Cerebellar cortex (tissue), 1 donor: ENCODE measurements at regions not wholly inside any gene's neighbourhood (a gene's known extent, or its start where the extent isn't known, plus 50 kb on each side); places are given as distances from the start of the nearest gene placed in this dataset.
"Not testable (repeated sequence)": the region's sequence is repeated elsewhere in the genome, so short reads cannot be mapped to it uniquely, and the experiment has no call there.

Source experiments
- DNase-seq: peaks from one replicate; pipeline ENCODE4 v3.0.0-alpha.2; 2015; ENCODE audit warnings: low spot score

- no peak for DNase-seq
These were observed 55.5 kb downstream of the PRR15 start for GRCh38 chr7:29619111-29619510.

GRCh38 chr7:29619848-29620555 lies 56.4 kb downstream of the PRR15 start:
- no peak for DNase-seq

- DNase-seq, result no peak
These were observed 56.9 kb downstream of the PRR15 start for GRCh38 chr7:29620556-29620930.

- DNase-seq, result no peak
These were observed 59.0 kb downstream of the PRR15 start for GRCh38 chr7:29622335-29623265.

DNA sequence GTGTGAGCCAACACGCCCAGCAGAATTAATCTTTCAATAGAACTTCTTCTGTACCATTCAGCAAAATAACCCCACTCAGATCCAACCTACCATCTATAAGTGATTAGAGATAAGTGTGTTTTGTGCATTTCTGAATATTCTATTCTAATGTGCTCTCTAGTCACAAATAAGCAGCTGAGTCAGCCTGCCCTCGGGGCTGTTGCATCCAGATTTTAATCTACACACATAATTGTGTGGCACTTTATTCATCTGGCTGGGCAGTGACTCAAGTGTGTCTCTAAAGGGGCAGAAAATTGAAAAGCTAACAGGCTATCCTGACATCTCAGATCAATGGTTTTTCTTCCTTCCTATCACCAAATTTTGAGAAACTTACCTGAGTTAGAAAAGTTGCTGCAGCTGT lies 60.3 kb downstream of the PRR15 start:
- DNase-seq, result no peak

DNA sequence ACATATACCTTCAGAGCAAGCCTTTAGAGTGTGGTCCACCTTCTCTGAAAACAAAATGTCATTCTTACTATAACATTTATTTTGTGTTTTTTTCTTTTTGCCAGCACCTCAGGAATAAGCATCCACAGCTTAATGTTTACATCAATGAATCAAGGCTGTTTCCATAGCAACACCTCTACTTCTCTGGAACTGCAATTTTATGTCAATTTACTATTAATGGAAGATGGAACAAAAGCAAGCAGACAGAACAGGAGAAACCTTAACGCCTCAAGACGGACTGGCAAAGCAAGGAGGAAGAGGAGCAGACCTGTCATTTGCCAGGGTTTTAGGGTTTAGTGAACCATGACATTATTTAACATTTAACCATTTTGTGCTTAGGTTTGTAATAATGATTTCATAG lies 63.1 kb downstream of the PRR15 start:
- no peak for DNase-seq

- no peak for DNase-seq
These were observed 64.0 kb downstream of the PRR15 start for GRCh38 chr7:29627631-29628030.

- no peak for DNase-seq
These were observed 65.9 kb downstream of the PRR15 start for GRCh38 chr7:29629507-29629906.

DNA sequence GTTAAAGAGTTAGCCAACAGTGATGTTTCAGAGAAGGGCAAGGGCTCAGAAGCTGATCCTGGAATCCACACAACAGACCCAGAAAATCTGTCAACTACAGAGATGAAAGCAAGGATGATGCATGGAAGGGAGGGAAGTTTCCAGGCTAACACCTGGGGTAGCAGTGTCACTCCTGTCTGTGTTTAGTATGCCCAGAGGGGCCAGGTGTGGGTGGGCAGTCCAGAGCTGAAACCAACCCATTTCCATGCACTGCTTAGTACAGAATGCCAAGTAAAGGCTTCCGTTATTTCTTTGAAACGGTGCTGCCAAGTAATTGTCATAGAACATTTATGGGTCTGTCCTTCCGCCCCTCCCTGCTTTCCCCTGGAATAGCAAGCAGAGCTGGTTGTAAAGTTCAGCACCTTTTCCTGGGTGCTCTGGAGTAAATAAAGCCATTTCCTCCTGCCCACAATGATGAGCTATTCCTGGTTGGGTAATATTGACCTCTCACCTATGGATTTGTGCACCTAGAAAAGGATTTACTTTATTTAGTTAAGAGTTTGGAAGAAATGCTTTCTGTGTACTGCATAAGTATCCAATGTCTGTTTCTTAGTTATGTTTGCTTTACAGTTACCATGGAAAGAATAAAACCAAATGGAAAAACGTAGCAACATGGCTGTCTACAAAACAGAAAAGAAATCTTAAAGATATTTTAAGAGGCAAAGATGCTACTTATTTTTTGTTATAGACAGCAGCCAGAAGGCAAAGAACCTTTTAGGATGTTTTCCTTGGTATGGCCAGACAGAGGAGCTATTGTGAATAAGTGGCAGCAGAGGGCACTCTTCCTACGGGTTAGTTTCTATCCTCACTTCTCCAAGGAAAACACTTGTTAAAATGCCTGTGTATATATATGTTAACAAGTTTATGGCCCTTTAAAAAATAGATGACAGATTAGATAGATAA lies 71.7 kb downstream of the PRR15 start:
- DNase-seq, result peak; percentile 54

DNA sequence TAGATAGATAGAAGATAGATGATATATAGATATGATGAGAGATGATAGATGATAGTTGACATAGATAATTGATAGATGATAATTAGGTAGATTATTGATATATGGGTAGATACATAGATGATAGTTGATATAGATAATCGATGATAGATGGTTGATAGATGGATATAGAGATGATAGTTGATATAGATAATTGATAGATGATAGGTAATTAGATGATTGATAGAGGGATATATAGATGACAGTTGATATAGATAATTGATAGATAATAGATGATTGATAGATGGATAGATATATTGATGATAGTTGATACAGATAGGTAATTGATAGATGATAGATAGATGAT lies 72.3 kb downstream of the PRR15 start:
- DNase-seq, result no peak

GRCh38 chr7:29637374-29637773 lies 73.7 kb downstream of the PRR15 start:
- DNase-seq, result no peak

GRCh38 chr7:29638841-29639240 lies 75.2 kb downstream of the PRR15 start:
- not testable (repeated sequence) for DNase-seq

GRCh38 chr7:29639386-29639785 lies 75.8 kb downstream of the PRR15 start:
- DNase-seq, result no peak

- peak; percentile 74 for DNase-seq
These were observed 76.4 kb downstream of the PRR15 start for GRCh38 chr7:29639886-29640595.

GRCh38 chr7:29641651-29642050 lies 78.0 kb downstream of the PRR15 start:
- no peak for DNase-seq

DNA sequence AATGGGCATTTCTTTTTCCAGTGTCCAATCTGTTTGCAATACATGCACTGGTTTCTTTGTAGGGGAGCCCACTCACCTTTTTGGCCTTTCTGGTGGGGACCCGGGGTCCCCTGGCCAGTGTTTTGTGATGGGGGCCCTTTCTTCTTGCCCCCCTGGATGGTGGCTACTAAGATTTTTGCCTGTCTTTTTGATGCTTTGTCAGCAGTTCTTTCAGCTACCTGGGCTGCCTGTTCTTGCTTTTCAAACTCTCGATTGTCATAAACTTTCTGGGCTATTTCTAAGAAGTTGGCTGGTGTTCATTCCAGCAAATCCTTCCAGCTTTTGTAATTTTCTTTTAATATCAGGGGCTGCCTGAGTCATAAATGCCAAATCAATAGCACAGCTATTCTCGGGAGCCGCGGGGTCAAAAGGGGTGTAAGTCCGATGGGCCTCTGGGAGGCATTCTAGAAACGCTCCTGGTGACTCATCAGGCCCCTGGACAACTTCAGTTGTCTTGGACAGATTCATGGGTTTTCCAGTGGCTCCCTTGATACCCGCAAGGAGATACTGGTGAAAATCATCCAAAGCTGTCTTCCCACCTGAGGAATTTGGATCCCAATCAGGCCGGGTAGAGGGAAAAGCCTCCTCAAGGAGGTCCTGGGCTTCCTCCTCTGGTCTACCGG lies 79.0 kb downstream of the PRR15 start:
- no peak for DNase-seq

DNA sequence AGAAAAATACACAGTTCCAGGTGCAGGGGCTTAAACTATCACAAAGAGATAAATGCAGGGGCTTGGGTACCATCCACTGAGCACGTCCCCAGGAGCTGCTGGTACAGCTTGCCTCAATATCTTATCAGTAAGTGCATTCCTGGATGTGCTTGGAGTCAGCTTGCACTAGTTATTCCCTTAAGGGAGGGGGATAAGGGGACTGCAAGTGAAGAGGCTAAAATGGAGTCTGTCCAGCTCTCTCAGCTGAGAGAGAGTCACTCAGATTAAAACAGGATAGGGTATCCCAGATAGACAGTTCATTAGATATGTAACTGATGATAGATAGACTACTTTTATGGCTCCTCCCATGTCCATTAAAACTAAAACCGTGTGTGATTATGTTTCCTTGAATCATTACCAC lies 82.5 kb downstream of the PRR15 start:
- DNase-seq, result not testable (repeated sequence)

DNA sequence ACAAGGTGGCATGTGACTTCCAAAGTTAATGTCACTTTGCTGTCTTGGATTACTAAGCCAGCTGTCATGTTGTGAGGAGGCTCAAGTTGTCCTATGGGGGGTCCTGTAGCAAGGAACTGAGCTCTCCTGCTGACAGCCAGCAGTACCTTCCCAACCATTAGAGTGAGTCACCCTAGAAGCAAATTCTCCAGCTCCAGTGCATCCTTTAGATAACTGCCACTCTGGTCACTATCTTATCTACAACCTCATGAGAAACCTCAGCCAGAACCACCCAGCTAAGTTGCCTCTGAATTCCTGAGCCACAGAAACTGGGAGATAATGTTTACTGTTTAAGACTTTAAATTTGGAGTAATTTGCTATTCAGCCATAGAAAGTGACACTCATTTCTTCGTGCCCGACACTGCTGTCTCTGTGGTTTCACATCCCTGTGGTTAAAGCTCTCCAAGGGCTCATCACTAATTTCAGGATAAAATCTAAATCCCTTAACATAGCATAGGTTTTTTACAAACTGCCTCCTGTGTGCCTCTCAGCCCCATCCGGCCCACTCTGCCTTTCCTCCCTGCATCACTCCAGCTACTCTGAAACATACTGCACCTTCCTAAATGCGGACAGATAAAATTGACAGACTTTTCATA lies 83.5 kb downstream of the PRR15 start:
- no peak for DNase-seq

GRCh38 chr7:29647691-29648210 lies 84.1 kb downstream of the PRR15 start:
- DNase-seq, result not testable (repeated sequence)

DNA sequence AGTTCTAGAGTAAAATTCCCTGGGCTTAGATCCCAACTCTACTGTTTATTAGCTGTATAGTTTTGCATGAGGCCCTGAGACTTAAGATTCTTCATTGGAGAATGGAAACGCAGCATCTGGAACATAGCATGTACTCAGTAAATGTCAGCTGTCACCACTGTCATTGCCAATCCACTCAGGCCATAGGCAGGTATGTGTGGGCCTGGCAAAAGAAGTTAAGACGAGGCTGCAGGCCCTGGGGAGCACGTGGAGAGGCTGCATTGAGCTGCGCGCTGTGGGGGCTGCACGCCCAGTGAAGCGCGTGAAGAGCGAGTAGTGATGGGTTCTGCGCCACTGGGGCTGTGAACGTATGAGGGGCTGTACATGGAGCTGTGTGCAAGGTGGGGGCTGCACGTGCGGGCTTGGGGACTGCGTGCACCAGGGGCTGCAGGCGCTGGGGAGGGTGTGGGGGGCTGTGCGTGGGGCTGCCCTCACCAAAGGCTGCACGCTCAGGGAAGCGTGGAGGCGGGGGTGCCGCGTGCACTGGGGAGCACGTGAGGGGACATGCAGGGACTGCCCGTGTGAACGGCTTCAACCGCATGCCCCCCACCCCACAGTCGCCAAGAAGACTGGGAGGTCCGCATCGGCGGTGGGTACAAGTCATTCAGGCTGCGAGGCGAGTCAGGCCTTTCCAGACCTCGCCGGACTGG lies 85.5 kb downstream of the PRR15 start:
- no peak for DNase-seq
